ENCODE measurements at regions not wholly inside any gene's neighbourhood (a gene's known extent, or its start where the extent isn't known, plus 50 kb on each side); places are given as distances from the start of the nearest gene placed in this dataset.

DNA sequence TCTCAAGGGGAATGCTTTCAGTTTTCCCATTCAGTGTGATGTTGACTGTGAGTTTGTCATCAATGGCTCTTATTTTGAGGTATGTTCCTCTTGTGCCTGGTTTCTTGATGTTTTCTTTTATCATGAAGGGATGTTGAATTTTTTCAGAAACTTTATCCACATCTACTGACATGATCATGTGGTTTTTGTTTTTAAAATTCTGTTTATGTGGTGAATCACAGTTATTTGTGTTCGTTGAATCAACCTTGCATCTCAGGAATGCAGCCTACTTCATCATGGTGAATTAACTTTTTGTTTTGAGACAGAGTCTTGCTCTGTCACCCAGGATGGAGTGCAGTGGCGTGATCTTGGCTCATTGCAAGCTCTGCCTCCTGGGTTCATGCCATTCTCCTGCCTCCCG is 263.1 kb upstream of the KLF3 start:
- TF ChIP-seq, protein P1, sequence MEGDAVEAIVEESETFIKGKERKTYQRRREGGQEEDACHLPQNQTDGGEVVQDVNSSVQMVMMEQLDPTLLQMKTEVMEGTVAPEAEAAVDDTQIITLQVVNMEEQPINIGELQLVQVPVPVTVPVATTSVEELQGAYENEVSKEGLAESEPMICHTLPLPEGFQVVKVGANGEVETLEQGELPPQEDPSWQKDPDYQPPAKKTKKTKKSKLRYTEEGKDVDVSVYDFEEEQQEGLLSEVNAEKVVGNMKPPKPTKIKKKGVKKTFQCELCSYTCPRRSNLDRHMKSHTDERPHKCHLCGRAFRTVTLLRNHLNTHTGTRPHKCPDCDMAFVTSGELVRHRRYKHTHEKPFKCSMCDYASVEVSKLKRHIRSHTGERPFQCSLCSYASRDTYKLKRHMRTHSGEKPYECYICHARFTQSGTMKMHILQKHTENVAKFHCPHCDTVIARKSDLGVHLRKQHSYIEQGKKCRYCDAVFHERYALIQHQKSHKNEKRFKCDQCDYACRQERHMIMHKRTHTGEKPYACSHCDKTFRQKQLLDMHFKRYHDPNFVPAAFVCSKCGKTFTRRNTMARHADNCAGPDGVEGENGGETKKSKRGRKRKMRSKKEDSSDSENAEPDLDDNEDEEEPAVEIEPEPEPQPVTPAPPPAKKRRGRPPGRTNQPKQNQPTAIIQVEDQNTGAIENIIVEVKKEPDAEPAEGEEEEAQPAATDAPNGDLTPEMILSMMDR (IDR thresholded peaks at IDR 0.05) = no peak
- TF ChIP-seq POLR2A (IDR thresholded peaks at IDR 0.05) = no peak
- TF ChIP-seq POLR2AphosphoS5 (IDR thresholded peaks at IDR 0.05) = no peak
- no peak for TF ChIP-seq EP300 (IDR thresholded peaks at IDR 0.05)

Data from gastroesophageal sphincter (tissue), 3 donors.